Smooth muscle cell (in vitro differentiated cells): ENCODE measurements at regions not wholly inside any gene's neighbourhood (a gene's known extent, or its start where the extent isn't known, plus 50 kb on each side); places are given as distances from the start of the nearest gene placed in this dataset.

Experiments used
- DNase-seq: peaks from one replicate; lab custom pipeline; 2025; ENCODE audit not compliant: unreplicated experiment; lab: John Stamatoyannopoulos, UW
- H2AFZ ChIP-seq: fragments of 200-600 bp; sonication (generic); 2 replicates; pipeline ENCODE4 v1.6.0; 2016; ENCODE audit warnings: antibody characterized with exemption, low read depth, mild to moderate bottlenecking
- H3F3A ChIP-seq: fragments of 200-600 bp; sonication (generic); 2 replicates; pipeline ENCODE4 v1.6.0; 2017; ENCODE audit warnings: antibody characterized with exemption, low read depth
- H3K27ac ChIP-seq: fragments of 200-600 bp; sonication (generic); 2 replicates; pipeline ENCODE4 v1.5.1; 2016; ENCODE audit warnings: low read depth, mild to moderate bottlenecking
- H3K27me3 ChIP-seq: fragments of 200-600 bp; sonication (generic); 2 replicates; pipeline ENCODE4 v1.6.1; 2016; ENCODE audit warnings: low read depth, mild to moderate bottlenecking
- H3K36me3 ChIP-seq: fragments of 200-600 bp; sonication (generic); 2 replicates; pipeline ENCODE4 v1.5.1; 2016; ENCODE audit warnings: low read depth
- H3K4me1 ChIP-seq: fragments of 200-600 bp; sonication (generic); 2 replicates; pipeline ENCODE4 v1.5.1; 2016; ENCODE audit warnings: low read depth
- H3K4me2 ChIP-seq: fragments of 200-600 bp; sonication (generic); 2 replicates; pipeline ENCODE4 v1.6.0; 2016; ENCODE audit warnings: mild to moderate bottlenecking
- H3K4me3 ChIP-seq: fragments of 200-600 bp; sonication (generic); 2 replicates; pipeline ENCODE4 v1.5.1; 2016; ENCODE audit warnings: mild to moderate bottlenecking
- H3K79me2 ChIP-seq: fragments of 200-600 bp; sonication (generic); 2 replicates; pipeline ENCODE4 v1.6.0; 2016; ENCODE audit warnings: low read depth, mild to moderate bottlenecking
- H3K9ac ChIP-seq: fragments of 200-600 bp; sonication (generic); 2 replicates; pipeline ENCODE4 v1.6.0; 2016; ENCODE audit warnings: low read depth
- H3K9me3 ChIP-seq: fragments of 200-600 bp; sonication (generic); replicated peaks from 2 replicates; pipeline ENCODE4 v1.5.1; 2016; ENCODE audit warnings: low read depth
- H4K20me1 ChIP-seq: fragments of 200-600 bp; sonication (generic); 2 replicates; pipeline ENCODE4 v1.6.0; 2016; ENCODE audit warnings: low read depth
- WGBS: methylation state at CpG from one replicate; pipeline ENCODE4 v1.1.7; 2016; ENCODE audit warnings: low lambda C conversion rate; 5-methylcytosine and 5-hydroxymethylcytosine counted together
- TF ChIP-seq, protein P1 (sequence below): fragments of 200-600 bp; sonication (generic); IDR thresholded peaks from 2 replicates; pipeline ENCODE4 v1.5.1; 2017; ENCODE audit warnings: borderline replicate concordance, mild to moderate bottlenecking, antibody characterized with exemption; ENCODE audit not compliant: insufficient read depth, poor library complexity, severe bottlenecking

DNA sequence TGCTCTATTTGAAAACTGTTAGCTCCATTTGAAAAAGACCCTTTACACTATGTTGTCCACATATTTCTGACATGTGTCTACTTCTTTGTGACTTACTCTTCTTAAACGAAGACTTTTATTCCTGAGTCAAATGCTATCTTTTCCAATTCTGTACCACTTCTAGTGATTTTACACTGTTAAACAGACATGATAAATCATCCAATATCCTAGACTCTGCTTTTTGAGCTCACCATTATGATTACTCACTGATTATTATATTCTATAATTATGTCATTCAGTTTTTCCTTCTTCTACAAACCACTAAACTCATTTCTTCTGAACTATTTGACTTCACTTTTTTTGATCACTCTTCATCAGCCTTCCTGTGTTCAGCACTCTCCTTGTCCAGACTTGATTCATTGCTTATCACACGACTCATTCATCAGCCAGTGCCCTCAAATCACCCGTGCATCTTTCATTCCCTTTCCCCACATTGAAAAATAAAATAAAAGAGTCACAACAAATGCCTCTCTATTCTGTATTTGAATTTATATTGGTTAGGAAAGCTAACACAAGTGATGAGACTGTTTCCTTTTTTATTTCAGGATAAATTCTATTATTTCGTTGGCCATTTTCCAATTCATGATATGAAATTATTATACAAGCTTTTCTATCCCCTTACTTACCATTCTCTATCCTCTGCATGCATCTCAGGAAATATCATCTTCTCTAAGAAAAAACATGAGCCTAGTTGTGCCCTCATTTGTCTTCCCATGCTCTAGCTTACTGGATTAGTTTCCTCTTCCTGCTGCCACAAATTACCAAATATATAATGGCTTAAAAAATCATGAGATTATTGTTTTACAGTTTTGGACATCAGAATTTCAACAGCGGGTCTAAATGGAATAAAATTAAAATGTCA lies 1482.1 kb upstream of the MIR17HG start:
- Histone ChIP-seq H3K36me3 (no peaks in the 10 kb centered on the region), H3K79me2 (no peaks in the 10 kb centered on the region), H3K4me2 (no peak overlapping the region), H3K9ac (no peak overlapping the region), H3K4me1 (no peaks in the 10 kb centered on the region), H3K27ac (no peak overlapping the region), H3K27me3 (no peaks in the 10 kb centered on the region), H4K20me1 (no peaks in the 10 kb centered on the region), H2AFZ (no peak overlapping the region), H3K9me3 (no peaks in the 10 kb centered on the region), H3K4me3 (no peak overlapping the region), H3F3A (no peaks in the 10 kb centered on the region)
- WGBS, result 81% methylated on average over 5 of the region's 5 CpGs
- DNase-seq, result no peak
- TF ChIP-seq, protein P1, sequence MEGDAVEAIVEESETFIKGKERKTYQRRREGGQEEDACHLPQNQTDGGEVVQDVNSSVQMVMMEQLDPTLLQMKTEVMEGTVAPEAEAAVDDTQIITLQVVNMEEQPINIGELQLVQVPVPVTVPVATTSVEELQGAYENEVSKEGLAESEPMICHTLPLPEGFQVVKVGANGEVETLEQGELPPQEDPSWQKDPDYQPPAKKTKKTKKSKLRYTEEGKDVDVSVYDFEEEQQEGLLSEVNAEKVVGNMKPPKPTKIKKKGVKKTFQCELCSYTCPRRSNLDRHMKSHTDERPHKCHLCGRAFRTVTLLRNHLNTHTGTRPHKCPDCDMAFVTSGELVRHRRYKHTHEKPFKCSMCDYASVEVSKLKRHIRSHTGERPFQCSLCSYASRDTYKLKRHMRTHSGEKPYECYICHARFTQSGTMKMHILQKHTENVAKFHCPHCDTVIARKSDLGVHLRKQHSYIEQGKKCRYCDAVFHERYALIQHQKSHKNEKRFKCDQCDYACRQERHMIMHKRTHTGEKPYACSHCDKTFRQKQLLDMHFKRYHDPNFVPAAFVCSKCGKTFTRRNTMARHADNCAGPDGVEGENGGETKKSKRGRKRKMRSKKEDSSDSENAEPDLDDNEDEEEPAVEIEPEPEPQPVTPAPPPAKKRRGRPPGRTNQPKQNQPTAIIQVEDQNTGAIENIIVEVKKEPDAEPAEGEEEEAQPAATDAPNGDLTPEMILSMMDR, result no peak

DNA sequence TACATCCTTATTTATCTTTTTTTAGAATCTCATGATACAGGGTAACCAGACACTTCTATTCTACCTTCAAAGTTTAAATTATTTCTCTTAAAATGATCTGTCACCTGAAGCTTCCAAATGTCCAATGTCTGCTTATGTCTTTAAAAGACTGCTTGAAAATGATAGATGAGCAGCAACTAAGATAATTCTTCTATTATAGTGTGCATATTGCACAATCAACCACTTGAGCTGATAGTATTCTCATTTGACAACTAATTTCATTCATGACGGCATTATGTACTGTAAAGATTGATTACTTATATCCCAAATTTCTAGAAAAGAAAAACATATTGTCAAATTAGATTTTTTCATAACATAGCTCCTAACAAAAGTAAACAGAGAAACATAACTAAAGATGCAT lies 1478.2 kb upstream of the MIR17HG start:
- Histone ChIP-seq H3K9ac (no peak overlapping the region), H3K27me3 (no peaks in the 10 kb centered on the region), H4K20me1 (no peaks in the 10 kb centered on the region), H3K4me3 (no peak overlapping the region), H2AFZ (no peak overlapping the region), H3K4me1 (no peaks in the 10 kb centered on the region), H3K27ac (no peak overlapping the region), H3K36me3 (no peaks in the 10 kb centered on the region), H3K79me2 (no peaks in the 10 kb centered on the region), H3K9me3 (no peaks in the 10 kb centered on the region), H3F3A (no peaks in the 10 kb centered on the region), H3K4me2 (no peak overlapping the region)
- no peak for DNase-seq
- TF ChIP-seq, protein P1, result no peak
- WGBS, result 91% methylated on average over 1 of the region's 1 CpG

DNA sequence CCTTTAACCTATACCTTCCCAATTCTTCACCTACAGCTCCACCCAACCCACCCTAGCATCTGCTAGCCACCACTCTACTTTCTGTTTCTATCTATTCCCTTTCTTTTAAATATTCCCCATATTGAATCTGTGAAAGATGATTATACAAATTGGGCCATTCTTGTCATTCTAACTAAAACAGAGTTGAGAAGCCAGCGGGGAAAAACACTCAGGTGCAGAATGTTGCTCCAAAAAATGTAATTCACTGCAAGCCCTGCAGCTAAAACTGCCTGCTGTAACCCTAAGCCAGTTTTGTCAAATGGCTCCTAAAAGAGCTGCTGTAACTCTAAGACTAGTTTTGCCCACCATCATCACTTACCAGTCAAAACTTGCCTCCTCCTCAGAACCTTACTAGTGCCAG lies 1468.6 kb upstream of the MIR17HG start:
- TF ChIP-seq, protein P1, result no peak

DNA sequence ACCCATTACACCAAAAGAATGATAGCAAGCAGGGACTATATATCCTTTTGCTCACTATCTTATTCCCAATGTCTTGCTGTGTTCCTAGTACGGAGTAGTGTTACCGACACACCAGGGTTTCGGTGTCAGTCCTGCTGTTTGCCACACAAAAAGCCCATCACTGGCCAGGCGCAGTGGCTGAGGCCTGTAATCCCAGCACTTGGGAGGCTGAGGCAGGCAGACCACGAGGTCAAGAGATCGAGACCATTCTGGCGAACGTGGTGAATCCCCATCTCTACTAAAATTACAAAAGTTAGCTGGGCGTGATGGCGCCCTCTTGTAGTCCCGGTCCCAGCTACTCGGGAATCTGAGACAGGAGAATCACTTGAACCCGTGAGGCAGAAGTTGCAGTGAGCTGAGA lies 1467.3 kb upstream of the MIR17HG start:
- Histone ChIP-seq H4K20me1 (no peaks in the 10 kb centered on the region), H2AFZ (no peak overlapping the region), H3K4me1 (no peaks in the 10 kb centered on the region), H3K9me3 (no peaks in the 10 kb centered on the region), H3K9ac (no peak overlapping the region), H3K79me2 (no peaks in the 10 kb centered on the region), H3K27me3 (no peaks in the 10 kb centered on the region), H3K4me2 (no peak overlapping the region), H3K36me3 (no peaks in the 10 kb centered on the region), H3F3A (no peaks in the 10 kb centered on the region), H3K4me3 (no peak overlapping the region), H3K27ac (no peak overlapping the region)
- TF ChIP-seq, protein P1, result no peak
- DNase-seq, result no peak
- WGBS, result 97% methylated on average over 13 of the region's 13 CpGs

More for the DNA sequence above, 1468.6 kb upstream of the MIR17HG start:
- H3K9ac ChIP-seq, result no peak overlapping the region
- H3K4me1 ChIP-seq, result no peaks in the 10 kb centered on the region
- H3K27me3 ChIP-seq, result no peaks in the 10 kb centered on the region
- no peak overlapping the region for H3K4me2 ChIP-seq
- H3K79me2 ChIP-seq, result no peaks in the 10 kb centered on the region
- H3K36me3 ChIP-seq, result no peaks in the 10 kb centered on the region
- no peak overlapping the region for H2AFZ ChIP-seq
- WGBS, result 39% methylated on average over 1 of the region's 1 CpG
- no peaks in the 10 kb centered on the region for H3F3A ChIP-seq
- H3K4me3 ChIP-seq, result no peak overlapping the region
- H3K9me3 ChIP-seq, result no peaks in the 10 kb centered on the region
- no peak overlapping the region for H3K27ac ChIP-seq
- H4K20me1 ChIP-seq, result no peaks in the 10 kb centered on the region
- no peak for DNase-seq
